HepG2 (cell line): ENCODE measurements at regions not wholly inside any gene's neighbourhood (a gene's known extent, or its start where the extent isn't known, plus 50 kb on each side); places are given as distances from the start of the nearest gene placed in this dataset.

Experiments used
- ATF6 ChIP-seq: sonication (generic); formaldehyde crosslinking; conservative IDR thresholded peaks from 2 replicates; pipeline ENCODE4 v1.4.0; 2020; ENCODE audit warnings: missing genetic modification reagents
- CBX5 ChIP-seq: sonication (generic); formaldehyde crosslinking; IDR thresholded peaks from 2 replicates; pipeline ENCODE4 v1.4.0; 2020; ENCODE audit warnings: missing genetic modification reagents, borderline replicate concordance
- EHMT2 ChIP-seq: fragments of 200-600 bp; sonication (generic); IDR thresholded peaks from 2 replicates; pipeline ENCODE4 v1.7.0; 2017; ENCODE audit warnings: antibody characterized with exemption, low read depth, low read length, borderline replicate concordance
- PRDM15 ChIP-seq: sonication (generic); formaldehyde crosslinking; IDR thresholded peaks from 2 replicates; pipeline ENCODE4 v1.4.0; 2020; ENCODE audit warnings: missing genetic modification reagents

GRCh38 chr16:87548046-87548445, 54.3 kb upstream of the JPH3 start:
- no peak for TF ChIP-seq EHMT2
- TF ChIP-seq PRDM15, result no peak
- no peak for TF ChIP-seq CBX5 (CRISPR knock-in tag)
- TF ChIP-seq ATF6 (CRISPR knock-in tag), result no peak
